ENCODE measurements at regions not wholly inside any gene's neighbourhood (a gene's known extent, or its start where the extent isn't known, plus 50 kb on each side); places are given as distances from the start of the nearest gene placed in this dataset.
"Not testable (repeated sequence)": the region's sequence is repeated elsewhere in the genome, so short reads cannot be mapped to it uniquely, and the experiment has no call there.

DNA sequence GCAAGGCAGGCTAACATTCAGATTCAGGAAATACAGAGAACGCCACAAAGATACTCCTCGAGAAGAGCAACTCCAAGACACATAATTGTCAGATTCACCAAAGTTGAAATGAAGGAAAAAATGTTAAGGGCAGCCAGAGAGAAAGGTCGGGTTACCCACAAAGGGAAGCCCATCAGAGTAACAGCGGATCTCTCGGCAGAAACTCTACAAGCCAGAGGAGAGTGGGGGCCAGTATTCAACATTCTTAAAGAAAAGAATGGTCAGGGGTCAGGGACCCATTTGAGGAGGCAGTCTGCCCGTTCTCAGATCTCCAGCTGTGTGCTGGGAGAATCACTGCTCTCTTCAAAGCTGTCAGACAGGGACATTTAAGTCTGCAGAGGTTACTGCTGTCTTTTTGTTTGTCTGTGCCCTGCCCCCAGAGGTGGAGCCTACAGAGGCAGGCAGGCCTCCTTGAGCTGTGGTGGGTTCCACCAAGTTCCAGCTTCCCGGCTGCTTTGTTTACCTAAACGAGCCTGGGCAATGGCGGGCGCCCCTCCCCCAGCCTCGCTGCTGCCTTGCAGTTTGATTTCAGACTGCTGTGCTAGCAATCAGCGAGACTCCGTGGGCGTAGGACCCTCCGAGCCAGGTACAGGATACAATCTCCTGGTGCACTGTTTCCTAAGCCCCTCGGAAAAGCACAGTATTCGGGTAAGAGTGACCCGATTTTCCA is 526.5 kb upstream of the PPP2R3A start:
- not testable (repeated sequence) for H3K9me3 ChIP-seq (ENCODE audit: control insufficient read depth in 2 of 2, insufficient read depth in 1 of 2, low read depth in 1 of 2, low read length in 1 of 2); H3K4me3 ChIP-seq (ENCODE audit: low read depth in 1 of 2, low read length in 2 of 2); H3K27me3 ChIP-seq (ENCODE audit: control insufficient read depth in 1 of 2, insufficient read depth in 2 of 2, low read length in 2 of 2); H3K4me1 ChIP-seq (ENCODE audit: control insufficient read depth in 2 of 2, insufficient read depth in 2 of 2, low read length in 1 of 2); H3K36me3 ChIP-seq (ENCODE audit: control insufficient read depth in 2 of 2, insufficient read depth in 2 of 2, low read length in 1 of 2); H3K27ac ChIP-seq (ENCODE audit: low read depth in 2 of 2, low read length in 1 of 2)
- 60 to 69% methylated on average over 16 of the region's 18 CpGs for WGBS, 2 donors

DNA sequence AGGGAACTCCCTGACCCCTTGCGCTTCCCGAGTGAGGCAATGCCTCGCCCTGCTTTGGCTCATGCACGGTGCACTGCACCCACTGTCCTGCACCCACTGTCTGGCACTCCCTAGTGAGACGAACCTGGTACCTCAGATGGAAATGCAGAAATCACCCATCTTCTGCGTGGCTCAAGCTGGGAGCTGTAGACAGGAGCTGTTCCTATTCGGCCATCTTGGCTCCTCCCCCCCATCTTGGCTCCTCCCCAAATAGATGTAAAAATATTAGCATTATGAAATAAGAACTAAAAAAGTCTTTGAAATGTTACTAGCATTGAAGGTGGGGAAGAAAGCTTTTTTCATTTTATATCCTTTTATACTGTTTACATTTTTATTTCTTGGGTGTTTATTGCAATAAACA is 525.9 kb upstream of the PPP2R3A start:
- H3K36me3 ChIP-seq (ENCODE audit: control insufficient read depth in 2 of 2, insufficient read depth in 2 of 2, low read length in 1 of 2); H3K9me3 ChIP-seq (ENCODE audit: control insufficient read depth in 2 of 2, insufficient read depth in 1 of 2, low read depth in 1 of 2, low read length in 1 of 2); H3K4me1 ChIP-seq (ENCODE audit: control insufficient read depth in 2 of 2, insufficient read depth in 2 of 2, low read length in 1 of 2); H3K4me3 ChIP-seq (ENCODE audit: low read depth in 1 of 2, low read length in 2 of 2); H3K27me3 ChIP-seq (ENCODE audit: control insufficient read depth in 1 of 2, insufficient read depth in 2 of 2, low read length in 2 of 2); H3K27ac ChIP-seq (ENCODE audit: low read depth in 2 of 2, low read length in 1 of 2): not testable (repeated sequence)
- WGBS, 2 donors: 72 to 79% methylated on average over 7 of the region's 7 CpGs

DNA sequence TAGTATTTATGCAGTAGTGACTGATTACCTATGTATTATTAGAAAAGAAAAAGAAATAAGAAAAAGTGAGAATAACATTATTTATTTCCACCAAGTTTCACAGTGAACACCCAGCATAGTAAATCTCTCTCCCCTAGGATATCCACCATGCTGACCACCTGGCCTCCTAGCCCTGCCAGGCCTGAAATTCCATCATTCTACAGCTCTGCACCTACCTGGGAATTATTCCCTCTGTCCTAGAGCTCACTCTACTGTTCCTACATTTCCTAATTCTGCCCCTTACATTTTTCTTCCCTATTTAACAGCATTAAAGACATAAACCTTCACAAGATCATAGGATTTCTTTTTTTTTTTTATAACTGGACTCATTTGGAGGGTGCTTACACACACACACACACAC is 525.3 kb upstream of the PPP2R3A start:
- Histone ChIP-seq H3K9me3 (ENCODE audit: control insufficient read depth in 2 of 2, insufficient read depth in 1 of 2, low read depth in 1 of 2, low read length in 1 of 2) (no peaks in the 10 kb centered on the region), H3K36me3 (ENCODE audit: control insufficient read depth in 2 of 2, insufficient read depth in 2 of 2, low read length in 1 of 2) (no peaks in the 10 kb centered on the region), H3K4me3 (ENCODE audit: low read depth in 1 of 2, low read length in 2 of 2) (no peak overlapping the region), H3K27me3 (ENCODE audit: control insufficient read depth in 1 of 2, insufficient read depth in 2 of 2, low read length in 2 of 2) (peaks cover 0 to 2% of the 10 kb centered on the region in 2 donors), H3K4me1 (ENCODE audit: control insufficient read depth in 2 of 2, insufficient read depth in 2 of 2, low read length in 1 of 2) (no peaks in the 10 kb centered on the region), H3K27ac (ENCODE audit: low read depth in 2 of 2, low read length in 1 of 2) (no peak overlapping the region)

DNA sequence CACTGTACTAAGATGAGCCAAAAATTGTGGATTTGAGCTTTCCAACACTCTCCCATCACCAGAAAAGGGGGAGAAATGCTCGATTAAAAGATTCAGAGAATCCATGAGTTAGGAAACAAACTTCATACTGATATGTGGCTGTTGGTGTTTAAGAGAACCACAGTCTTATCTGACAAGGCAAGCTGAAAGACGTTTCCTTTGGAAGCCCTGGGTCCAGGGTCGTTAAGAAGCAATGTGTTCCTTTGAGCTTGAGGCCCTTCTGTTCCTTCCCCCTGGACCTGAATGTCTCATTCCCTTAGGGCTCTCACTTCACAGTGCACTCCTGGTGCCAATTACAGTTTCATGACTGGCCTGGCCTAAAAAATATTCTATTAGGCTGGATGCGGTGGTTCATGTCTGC is 524.8 kb upstream of the PPP2R3A start:
- peaks cover 0 to 2% of the 10 kb centered on the region in 2 donors for H3K27me3 ChIP-seq (ENCODE audit: control insufficient read depth in 1 of 2, insufficient read depth in 2 of 2, low read length in 2 of 2)
- 36% methylated on average over 4 of the region's 4 CpGs for WGBS, 2 donors
- H3K9me3 ChIP-seq (ENCODE audit: control insufficient read depth in 2 of 2, insufficient read depth in 1 of 2, low read depth in 1 of 2, low read length in 1 of 2): no peaks in the 10 kb centered on the region
- H3K27ac ChIP-seq (ENCODE audit: low read depth in 2 of 2, low read length in 1 of 2): no peak overlapping the region
- H3K4me1 ChIP-seq (ENCODE audit: control insufficient read depth in 2 of 2, insufficient read depth in 2 of 2, low read length in 1 of 2): no peaks in the 10 kb centered on the region
- H3K36me3 ChIP-seq (ENCODE audit: control insufficient read depth in 2 of 2, insufficient read depth in 2 of 2, low read length in 1 of 2): no peaks in the 10 kb centered on the region
- no peak overlapping the region for H3K4me3 ChIP-seq (ENCODE audit: low read depth in 1 of 2, low read length in 2 of 2)

DNA sequence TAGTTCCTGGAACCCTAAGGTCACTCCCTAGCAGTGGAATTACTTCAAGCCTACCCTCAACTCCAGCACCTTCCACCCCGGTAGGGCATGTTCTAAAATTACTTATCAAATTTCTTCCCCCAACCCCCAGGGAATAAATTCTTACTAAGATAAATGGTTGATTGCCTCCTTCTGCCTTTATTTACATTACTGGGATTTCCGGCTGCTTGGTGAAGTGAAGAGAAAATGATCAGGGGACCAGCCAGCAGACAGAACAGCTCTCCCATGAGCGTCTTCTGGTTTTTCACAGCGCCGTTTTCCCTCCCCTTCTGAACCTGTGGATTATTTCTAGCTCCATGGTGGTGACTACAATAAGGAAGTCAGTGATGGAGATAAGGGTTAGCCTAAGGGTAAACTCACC is 521.5 kb upstream of the PPP2R3A start:
- H3K9me3 ChIP-seq (ENCODE audit: control insufficient read depth in 2 of 2, insufficient read depth in 1 of 2, low read depth in 1 of 2, low read length in 1 of 2): no peaks in the 10 kb centered on the region
- no peaks in the 10 kb centered on the region for H3K4me1 ChIP-seq (ENCODE audit: control insufficient read depth in 2 of 2, insufficient read depth in 2 of 2, low read length in 1 of 2)
- H3K36me3 ChIP-seq (ENCODE audit: control insufficient read depth in 2 of 2, insufficient read depth in 2 of 2, low read length in 1 of 2): no peaks in the 10 kb centered on the region
- H3K27me3 ChIP-seq (ENCODE audit: control insufficient read depth in 1 of 2, insufficient read depth in 2 of 2, low read length in 2 of 2): peaks cover 0 to 2% of the 10 kb centered on the region in 2 donors
- no peak overlapping the region for H3K4me3 ChIP-seq (ENCODE audit: low read depth in 1 of 2, low read length in 2 of 2)
- WGBS, 2 donors: 74 to 76% methylated on average over 5 of the region's 5 CpGs
- H3K27ac ChIP-seq (ENCODE audit: low read depth in 2 of 2, low read length in 1 of 2): no peak overlapping the region

DNA sequence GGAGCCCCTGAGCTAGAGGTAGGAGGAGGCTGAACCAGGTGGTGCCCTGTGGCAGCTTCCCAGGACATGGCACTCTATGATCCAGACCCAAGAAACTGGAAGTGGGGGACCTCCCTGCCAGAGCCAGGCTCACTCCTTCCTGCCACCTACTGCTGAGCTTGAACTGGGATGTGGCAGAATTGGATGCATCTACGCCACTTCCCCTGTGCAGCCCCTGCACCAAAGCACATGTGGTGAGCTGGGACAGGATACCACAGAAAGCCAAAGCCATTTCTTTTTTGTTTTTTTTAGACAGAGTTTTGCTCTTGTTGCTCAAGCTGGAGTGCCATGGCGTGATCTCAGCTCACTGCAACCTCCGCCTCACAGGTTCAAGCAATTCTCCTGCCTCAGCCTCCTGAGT is 518.0 kb upstream of the PPP2R3A start:
- Histone ChIP-seq H3K4me1 (ENCODE audit: control insufficient read depth in 2 of 2, insufficient read depth in 2 of 2, low read length in 1 of 2) (no peaks in the 10 kb centered on the region), H3K4me3 (ENCODE audit: low read depth in 1 of 2, low read length in 2 of 2) (no peak overlapping the region), H3K9me3 (ENCODE audit: control insufficient read depth in 2 of 2, insufficient read depth in 1 of 2, low read depth in 1 of 2, low read length in 1 of 2) (no peaks in the 10 kb centered on the region), H3K27me3 (ENCODE audit: control insufficient read depth in 1 of 2, insufficient read depth in 2 of 2, low read length in 2 of 2) (peaks cover 0 to 2% of the 10 kb centered on the region in 2 donors), H3K27ac (ENCODE audit: low read depth in 2 of 2, low read length in 1 of 2) (no peak overlapping the region), H3K36me3 (ENCODE audit: control insufficient read depth in 2 of 2, insufficient read depth in 2 of 2, low read length in 1 of 2) (no peaks in the 10 kb centered on the region)
- WGBS, 2 donors: 85 to 92% methylated on average over 3 of the region's 3 CpGs

DNA sequence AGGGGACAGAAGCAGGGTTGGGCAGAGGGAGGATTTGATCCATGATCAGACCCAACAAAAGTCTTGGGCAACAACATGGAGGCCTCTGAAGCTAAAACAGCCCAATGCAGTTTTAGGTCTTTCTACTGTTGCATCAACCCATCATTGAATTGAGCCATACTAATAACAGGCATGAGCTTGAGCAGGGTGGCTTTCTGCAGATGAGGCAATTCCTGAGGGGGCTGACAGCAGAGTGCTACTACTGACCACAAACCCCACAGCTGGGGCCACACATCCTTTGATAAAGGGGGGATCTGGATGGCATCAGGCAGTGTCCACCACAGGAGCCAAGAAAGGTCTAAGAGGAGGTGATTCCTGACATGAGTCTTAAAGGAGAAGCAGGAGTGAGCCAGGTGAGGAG is 517.0 kb upstream of the PPP2R3A start:
- Histone ChIP-seq H3K27me3 (ENCODE audit: control insufficient read depth in 1 of 2, insufficient read depth in 2 of 2, low read length in 2 of 2) (peaks cover 0 to 2% of the 10 kb centered on the region in 2 donors), H3K4me1 (ENCODE audit: control insufficient read depth in 2 of 2, insufficient read depth in 2 of 2, low read length in 1 of 2) (no peaks in the 10 kb centered on the region), H3K4me3 (ENCODE audit: low read depth in 1 of 2, low read length in 2 of 2) (no peak overlapping the region), H3K9me3 (ENCODE audit: control insufficient read depth in 2 of 2, insufficient read depth in 1 of 2, low read depth in 1 of 2, low read length in 1 of 2) (no peaks in the 10 kb centered on the region), H3K27ac (ENCODE audit: low read depth in 2 of 2, low read length in 1 of 2) (no peak overlapping the region), H3K36me3 (ENCODE audit: control insufficient read depth in 2 of 2, insufficient read depth in 2 of 2, low read length in 1 of 2) (no peaks in the 10 kb centered on the region)

DNA sequence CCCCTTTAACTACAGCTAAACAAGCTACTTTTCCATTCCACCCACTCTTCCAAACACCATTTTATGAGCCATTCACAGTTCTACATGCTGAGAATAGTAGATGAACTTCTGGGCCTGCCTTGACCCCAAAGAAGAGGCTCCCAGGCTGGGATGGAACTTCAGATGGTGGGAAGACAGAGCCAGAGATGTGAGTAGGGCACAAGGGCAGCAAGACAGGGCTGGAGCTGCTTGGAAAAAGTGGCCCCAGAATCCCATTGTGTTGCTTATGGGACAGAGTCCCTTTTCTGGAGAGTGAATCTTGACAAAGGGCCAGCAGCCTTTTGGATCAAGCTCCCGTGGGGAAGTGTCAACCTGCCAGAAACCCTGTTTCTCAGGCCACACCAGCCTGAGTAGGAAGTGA is 516.5 kb upstream of the PPP2R3A start:
- Histone ChIP-seq H3K4me3 (ENCODE audit: low read depth in 1 of 2, low read length in 2 of 2) (no peak overlapping the region), H3K9me3 (ENCODE audit: control insufficient read depth in 2 of 2, insufficient read depth in 1 of 2, low read depth in 1 of 2, low read length in 1 of 2) (no peaks in the 10 kb centered on the region)
- 23 to 30% methylated on average over 1 of the region's 1 CpG for WGBS, 2 donors

DNA sequence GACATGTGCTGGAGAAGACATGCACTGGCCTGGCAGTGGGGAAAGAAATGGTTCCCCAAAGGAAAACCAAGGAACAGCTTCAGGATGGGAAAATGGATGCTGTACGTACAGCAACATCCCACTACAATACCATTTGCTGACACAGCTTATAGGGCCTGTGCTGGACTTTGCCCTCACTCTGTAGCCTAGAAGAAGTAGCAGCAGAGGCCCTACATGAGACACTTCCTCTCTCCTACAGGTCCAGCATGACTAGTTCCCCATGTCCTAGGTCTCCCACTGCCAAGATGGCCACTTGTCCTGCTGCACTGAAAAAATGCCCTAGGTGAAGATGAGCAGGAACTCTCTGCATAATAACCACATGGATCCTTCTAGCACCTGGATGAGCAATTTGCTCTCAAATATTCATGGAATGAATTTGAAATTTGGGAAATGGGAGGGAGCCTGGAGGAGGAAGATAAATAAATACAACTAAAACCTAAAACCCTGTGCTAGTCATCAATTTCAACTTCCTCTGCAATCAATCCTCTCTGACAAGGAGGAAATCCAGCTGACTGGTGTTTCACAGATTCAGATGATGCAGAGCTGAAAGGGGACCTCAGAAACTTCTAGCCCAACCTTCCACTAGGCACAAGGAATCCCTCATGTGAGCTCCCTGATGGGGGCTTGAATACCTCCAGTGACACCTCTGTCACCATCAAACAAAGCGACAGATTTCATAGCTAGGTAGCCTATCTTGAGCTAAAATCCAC is 514.3 kb upstream of the PPP2R3A start:
- 80 to 93% methylated on average over 2 of the region's 2 CpGs for WGBS, 2 donors
- H3K27me3 ChIP-seq (ENCODE audit: control insufficient read depth in 1 of 2, insufficient read depth in 2 of 2, low read length in 2 of 2): no peaks in the 10 kb centered on the region

More for the DNA sequence above, 516.5 kb upstream of the PPP2R3A start:
- no peaks in the 10 kb centered on the region for H3K4me1 ChIP-seq (ENCODE audit: control insufficient read depth in 2 of 2, insufficient read depth in 2 of 2, low read length in 1 of 2)
- H3K27ac ChIP-seq (ENCODE audit: low read depth in 2 of 2, low read length in 1 of 2): no peak overlapping the region
- H3K27me3 ChIP-seq (ENCODE audit: control insufficient read depth in 1 of 2, insufficient read depth in 2 of 2, low read length in 2 of 2): peaks cover 0 to 2% of the 10 kb centered on the region in 2 donors
- H3K36me3 ChIP-seq (ENCODE audit: control insufficient read depth in 2 of 2, insufficient read depth in 2 of 2, low read length in 1 of 2): no peaks in the 10 kb centered on the region

DNA sequence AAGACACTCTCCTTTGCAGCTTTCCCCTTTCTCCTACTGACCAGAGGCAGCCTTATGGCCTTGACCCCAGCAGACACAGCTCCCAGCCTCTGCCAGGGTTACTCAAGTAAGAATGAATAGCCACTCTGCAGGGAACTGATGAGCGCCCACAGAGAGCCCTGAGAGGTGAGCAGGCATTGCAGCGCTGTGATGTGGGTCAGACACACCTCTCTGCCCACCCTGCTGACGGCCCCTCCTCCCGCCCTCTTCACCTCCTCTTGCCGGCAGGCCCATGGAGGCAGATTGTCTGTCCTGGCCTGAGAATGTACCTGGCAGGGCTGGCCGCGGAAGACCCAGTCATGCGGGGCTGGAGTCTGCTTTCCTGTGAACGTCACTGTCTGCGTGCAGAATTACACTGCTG is 512.6 kb upstream of the PPP2R3A start:
- Histone ChIP-seq H3K4me1 (ENCODE audit: control insufficient read depth in 2 of 2, insufficient read depth in 2 of 2, low read length in 1 of 2) (no peaks in the 10 kb centered on the region), H3K27ac (ENCODE audit: low read depth in 2 of 2, low read length in 1 of 2) (no peak overlapping the region), H3K4me3 (ENCODE audit: low read depth in 1 of 2, low read length in 2 of 2) (no peak overlapping the region), H3K27me3 (ENCODE audit: control insufficient read depth in 1 of 2, insufficient read depth in 2 of 2, low read length in 2 of 2) (no peaks in the 10 kb centered on the region), H3K9me3 (ENCODE audit: control insufficient read depth in 2 of 2, insufficient read depth in 1 of 2, low read depth in 1 of 2, low read length in 1 of 2) (peaks cover 0 to 1% of the 10 kb centered on the region in 2 donors), H3K36me3 (ENCODE audit: control insufficient read depth in 2 of 2, insufficient read depth in 2 of 2, low read length in 1 of 2) (no peaks in the 10 kb centered on the region)
- 49 to 53% methylated on average over 10 of the region's 10 CpGs for WGBS, 2 donors

More for the DNA sequence above, 514.3 kb upstream of the PPP2R3A start:
- Histone ChIP-seq H3K9me3 (ENCODE audit: control insufficient read depth in 2 of 2, insufficient read depth in 1 of 2, low read depth in 1 of 2, low read length in 1 of 2) (peaks cover 0 to 1% of the 10 kb centered on the region in 2 donors), H3K4me1 (ENCODE audit: control insufficient read depth in 2 of 2, insufficient read depth in 2 of 2, low read length in 1 of 2) (no peaks in the 10 kb centered on the region), H3K4me3 (ENCODE audit: low read depth in 1 of 2, low read length in 2 of 2) (no peak overlapping the region), H3K36me3 (ENCODE audit: control insufficient read depth in 2 of 2, insufficient read depth in 2 of 2, low read length in 1 of 2) (no peaks in the 10 kb centered on the region), H3K27ac (ENCODE audit: low read depth in 2 of 2, low read length in 1 of 2) (no peak overlapping the region)

All from esophagus (tissue), 2 donors.